ENCODE measurements at regions not wholly inside any gene's neighbourhood (a gene's known extent, or its start where the extent isn't known, plus 50 kb on each side); places are given as distances from the start of the nearest gene placed in this dataset.

GRCh38 chrX:10038585-10038984 is 71.4 kb downstream of the CLDN34 start:
- Mint-ChIP-seq H3K4me1 (ENCODE audit: low read depth) (peaks cover 9% of the 10 kb centered on the region), H3K27me3 (ENCODE audit: low read depth) (no peaks in the 10 kb centered on the region), H3K27ac (no peak overlapping the region), H3K9me3 (ENCODE audit: insufficient read depth) (no peaks in the 10 kb centered on the region), H3K36me3 (ENCODE audit: low read depth) (no peaks in the 10 kb centered on the region), H3K4me3 (no peak overlapping the region)
- CTCF ChIA-PET = no interaction called here
- POLR2A ChIA-PET = no interaction called here
- ATAC-seq (no peak), DNase-seq (no peak)

- POLR2A ChIA-PET = no interaction called here
- Mint-ChIP-seq H3K36me3 (ENCODE audit: low read depth) (no peaks in the 10 kb centered on the region), H3K27me3 (ENCODE audit: low read depth) (no peaks in the 10 kb centered on the region), H3K4me3 (no peak overlapping the region), H3K4me1 (ENCODE audit: low read depth) (no peaks in the 10 kb centered on the region), H3K27ac (no peak overlapping the region), H3K9me3 (ENCODE audit: insufficient read depth) (no peaks in the 10 kb centered on the region)
- ATAC-seq (no peak), DNase-seq (no peak)
- CTCF ChIA-PET = no interaction called here
These were observed 72.9 kb downstream of the CLDN34 start for GRCh38 chrX:10039821-10040793.

- ChIA-PET POLR2A (no interaction called here), CTCF (no interaction called here)
- H3K27me3 Mint-ChIP-seq (ENCODE audit: low read depth) = no peaks in the 10 kb centered on the region
- no peak overlapping the region for H3K27ac Mint-ChIP-seq
- H3K4me3 Mint-ChIP-seq = no peak overlapping the region
- ATAC-seq (no peak), DNase-seq (no peak)
- H3K9me3 Mint-ChIP-seq (ENCODE audit: insufficient read depth) = no peaks in the 10 kb centered on the region
- H3K4me1 Mint-ChIP-seq (ENCODE audit: low read depth) = no peaks in the 10 kb centered on the region
- H3K36me3 Mint-ChIP-seq (ENCODE audit: low read depth) = no peaks in the 10 kb centered on the region
These were observed 73.8 kb downstream of the CLDN34 start for GRCh38 chrX:10040961-10041360.

GRCh38 chrX:10041383-10041782 is 74.2 kb downstream of the CLDN34 start:
- H3K27ac Mint-ChIP-seq = no peak overlapping the region
- no peaks in the 10 kb centered on the region for H3K36me3 Mint-ChIP-seq (ENCODE audit: low read depth)
- H3K27me3 Mint-ChIP-seq (ENCODE audit: low read depth) = no peaks in the 10 kb centered on the region
- H3K4me1 Mint-ChIP-seq (ENCODE audit: low read depth) = no peaks in the 10 kb centered on the region
- DNase-seq (no peak), ATAC-seq (no peak)
- ChIA-PET POLR2A (no interaction called here), CTCF (no interaction called here)
- no peak overlapping the region for H3K4me3 Mint-ChIP-seq
- H3K9me3 Mint-ChIP-seq (ENCODE audit: insufficient read depth) = no peaks in the 10 kb centered on the region

GRCh38 chrX:10042055-10042454 is 74.9 kb downstream of the CLDN34 start:
- ATAC-seq = no peak

GRCh38 chrX:10043386-10043785 is 76.2 kb downstream of the CLDN34 start:
- no peaks in the 10 kb centered on the region for H3K4me1 Mint-ChIP-seq (ENCODE audit: low read depth)
- H3K36me3 Mint-ChIP-seq (ENCODE audit: low read depth) = no peaks in the 10 kb centered on the region
- no peak for ATAC-seq
- no peak overlapping the region for H3K27ac Mint-ChIP-seq
- H3K9me3 Mint-ChIP-seq (ENCODE audit: insufficient read depth) = no peaks in the 10 kb centered on the region
- no peaks in the 10 kb centered on the region for H3K27me3 Mint-ChIP-seq (ENCODE audit: low read depth)
- DNase-seq = no peak
- POLR2A ChIA-PET = no interaction called here
- H3K4me3 Mint-ChIP-seq = no peak overlapping the region
- CTCF ChIA-PET = no interaction called here

More at GRCh38 chrX:10042055-10042454, 74.9 kb downstream of the CLDN34 start:
- H3K4me1 Mint-ChIP-seq (ENCODE audit: low read depth) = no peaks in the 10 kb centered on the region
- H3K36me3 Mint-ChIP-seq (ENCODE audit: low read depth) = no peaks in the 10 kb centered on the region
- no peak overlapping the region for H3K4me3 Mint-ChIP-seq
- no peaks in the 10 kb centered on the region for H3K27me3 Mint-ChIP-seq (ENCODE audit: low read depth)
- CTCF ChIA-PET = no interaction called here
- no peaks in the 10 kb centered on the region for H3K9me3 Mint-ChIP-seq (ENCODE audit: insufficient read depth)
- no peak for DNase-seq
- POLR2A ChIA-PET = no interaction called here
- H3K27ac Mint-ChIP-seq = no peak overlapping the region

- Mint-ChIP-seq H3K27ac (no peak overlapping the region), H3K27me3 (ENCODE audit: low read depth) (no peaks in the 10 kb centered on the region), H3K4me1 (ENCODE audit: low read depth) (no peaks in the 10 kb centered on the region), H3K36me3 (ENCODE audit: low read depth) (no peaks in the 10 kb centered on the region), H3K4me3 (no peak overlapping the region), H3K9me3 (ENCODE audit: insufficient read depth) (no peaks in the 10 kb centered on the region)
- POLR2A ChIA-PET = no interaction called here
- ATAC-seq (no peak), DNase-seq (no peak)
- CTCF ChIA-PET = no interaction called here
These were observed 76.9 kb downstream of the CLDN34 start for GRCh38 chrX:10044021-10044420.

- ATAC-seq (no peak), DNase-seq (no peak)
- ChIA-PET POLR2A (no interaction called here), CTCF (no interaction called here)
- H3K4me3 Mint-ChIP-seq = no peak overlapping the region
- H3K4me1 Mint-ChIP-seq (ENCODE audit: low read depth) = peaks cover 3% of the 10 kb centered on the region
- H3K9me3 Mint-ChIP-seq (ENCODE audit: insufficient read depth) = no peaks in the 10 kb centered on the region
- no peaks in the 10 kb centered on the region for H3K36me3 Mint-ChIP-seq (ENCODE audit: low read depth)
- no peaks in the 10 kb centered on the region for H3K27me3 Mint-ChIP-seq (ENCODE audit: low read depth)
- no peak overlapping the region for H3K27ac Mint-ChIP-seq
These were observed 78.3 kb downstream of the CLDN34 start for GRCh38 chrX:10045327-10046000.

GRCh38 chrX:10047133-10047532 is 80.0 kb downstream of the CLDN34 start:
- H3K27me3 Mint-ChIP-seq (ENCODE audit: low read depth) = no peaks in the 10 kb centered on the region
- no peaks in the 10 kb centered on the region for H3K36me3 Mint-ChIP-seq (ENCODE audit: low read depth)
- no peak for ATAC-seq
- peaks cover 9% of the 10 kb centered on the region for H3K4me1 Mint-ChIP-seq (ENCODE audit: low read depth)
- ChIA-PET POLR2A (no interaction called here), CTCF (no interaction called here)
- H3K4me3 Mint-ChIP-seq = no peak overlapping the region
- no peaks in the 10 kb centered on the region for H3K9me3 Mint-ChIP-seq (ENCODE audit: insufficient read depth)
- no peak for DNase-seq
- H3K27ac Mint-ChIP-seq = no peak overlapping the region

- CTCF ChIA-PET = no interaction called here
- DNase-seq (no peak), ATAC-seq (no peak)
- Mint-ChIP-seq H3K9me3 (ENCODE audit: insufficient read depth) (no peaks in the 10 kb centered on the region), H3K4me3 (no peak overlapping the region), H3K36me3 (ENCODE audit: low read depth) (no peaks in the 10 kb centered on the region), H3K27ac (no peak overlapping the region), H3K4me1 (ENCODE audit: low read depth) (peaks cover 14% of the 10 kb centered on the region), H3K27me3 (ENCODE audit: low read depth) (no peaks in the 10 kb centered on the region)
- POLR2A ChIA-PET = no interaction called here
These were observed 80.5 kb downstream of the CLDN34 start for GRCh38 chrX:10047631-10048030.

GRCh38 chrX:10048076-10048475 is 80.9 kb downstream of the CLDN34 start:
- no peaks in the 10 kb centered on the region for H3K27me3 Mint-ChIP-seq (ENCODE audit: low read depth)
- H3K9me3 Mint-ChIP-seq (ENCODE audit: insufficient read depth) = no peaks in the 10 kb centered on the region
- no peaks in the 10 kb centered on the region for H3K36me3 Mint-ChIP-seq (ENCODE audit: low read depth)
- peaks cover 18% of the 10 kb centered on the region for H3K4me1 Mint-ChIP-seq (ENCODE audit: low read depth)
- ATAC-seq (no peak), DNase-seq (no peak)
- POLR2A ChIA-PET = no interaction called here
- no peak overlapping the region for H3K4me3 Mint-ChIP-seq
- CTCF ChIA-PET = no interaction called here
- no peak overlapping the region for H3K27ac Mint-ChIP-seq

- ATAC-seq (no peak), DNase-seq (no peak)
- no peaks in the 10 kb centered on the region for H3K27me3 Mint-ChIP-seq (ENCODE audit: low read depth)
- ChIA-PET POLR2A (no interaction called here), CTCF (no interaction called here)
- no peaks in the 10 kb centered on the region for H3K9me3 Mint-ChIP-seq (ENCODE audit: insufficient read depth)
- H3K4me3 Mint-ChIP-seq = no peak overlapping the region
- H3K4me1 Mint-ChIP-seq (ENCODE audit: low read depth) = peaks cover 22% of the 10 kb centered on the region
- H3K36me3 Mint-ChIP-seq (ENCODE audit: low read depth) = no peaks in the 10 kb centered on the region
- H3K27ac Mint-ChIP-seq = no peak overlapping the region
These were observed 81.5 kb downstream of the CLDN34 start for GRCh38 chrX:10048707-10049106.
